D341Med (cell line): ENCODE measurements at regions not wholly inside any gene's neighbourhood (a gene's known extent, or its start where the extent isn't known, plus 50 kb on each side); places are given as distances from the start of the nearest gene placed in this dataset.

Source experiments
- DNase-seq: peaks from one replicate; pipeline ENCODE4 v3.0.0; 2012; ENCODE audit warnings: low spot score

- DNase-seq, result no peak
These were observed 283.2 kb upstream of the STT3B start for GRCh38 chr3:31249545-31249944.

- no peak for DNase-seq
These were observed 282.5 kb upstream of the STT3B start for GRCh38 chr3:31250116-31250777.

DNA sequence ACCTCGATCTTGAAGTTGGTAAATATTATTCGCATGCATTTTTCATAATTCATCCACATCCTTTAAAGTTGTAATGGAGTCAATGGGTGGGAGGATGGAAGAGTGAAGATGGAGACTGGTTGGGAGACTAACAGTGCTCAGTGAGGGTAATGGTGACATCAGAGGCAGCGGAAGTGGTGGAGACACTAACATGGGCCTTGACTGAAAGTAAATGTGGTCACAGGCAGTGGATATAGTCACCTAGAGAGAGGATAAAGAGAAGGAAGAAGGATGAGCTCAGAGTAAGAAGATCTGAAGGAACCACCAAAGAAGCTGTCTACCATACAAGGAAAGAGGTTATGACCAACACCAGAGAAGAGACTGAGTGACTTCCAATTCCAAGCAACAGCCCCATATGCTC lies 281.6 kb upstream of the STT3B start:
- no peak for DNase-seq

DNA sequence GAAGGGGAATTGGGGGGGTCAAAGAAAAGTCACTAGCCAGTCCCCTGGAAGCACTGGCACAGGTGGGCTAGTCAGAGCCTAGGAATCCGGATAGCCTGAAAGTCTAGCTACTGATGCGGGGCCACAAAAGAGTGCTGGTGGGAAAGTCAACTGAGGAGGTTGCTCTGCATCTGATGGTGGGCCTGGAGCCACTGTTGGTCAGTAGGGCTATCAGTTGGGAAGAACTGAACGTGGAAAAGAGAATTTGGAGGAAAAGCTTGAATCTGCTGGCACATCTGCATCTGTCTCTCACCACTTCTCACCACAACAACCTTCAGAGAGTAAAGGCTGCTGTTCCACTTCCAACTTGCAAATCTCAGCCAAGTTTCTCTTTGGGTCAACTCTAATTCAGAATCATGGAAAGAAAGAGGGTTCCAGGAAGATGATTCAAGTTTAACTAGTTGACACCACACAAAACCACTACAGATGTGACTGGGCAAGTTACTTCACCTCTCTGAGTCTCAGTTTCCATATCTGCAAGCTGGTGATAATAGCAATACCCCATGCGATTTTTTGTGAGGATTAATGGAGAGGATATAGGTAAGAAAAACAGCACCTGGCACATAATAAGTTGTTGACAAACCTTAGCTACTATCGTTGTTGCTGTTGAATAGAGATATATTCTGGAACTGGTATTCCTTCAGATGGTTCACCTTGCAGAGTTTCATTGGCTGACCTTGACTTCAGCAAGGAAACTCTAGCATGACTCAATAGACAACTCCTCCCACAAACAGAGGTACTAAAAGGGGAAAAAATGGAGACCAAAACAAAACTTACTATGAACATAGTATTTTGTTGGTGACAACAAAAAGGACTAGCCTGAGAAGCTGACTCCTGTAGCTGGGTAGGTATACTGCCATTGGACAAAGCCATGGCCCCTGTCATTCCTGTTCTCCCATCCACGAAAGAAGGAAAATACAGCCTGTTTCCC lies 280.2 kb upstream of the STT3B start:
- DNase-seq, result no peak

DNA sequence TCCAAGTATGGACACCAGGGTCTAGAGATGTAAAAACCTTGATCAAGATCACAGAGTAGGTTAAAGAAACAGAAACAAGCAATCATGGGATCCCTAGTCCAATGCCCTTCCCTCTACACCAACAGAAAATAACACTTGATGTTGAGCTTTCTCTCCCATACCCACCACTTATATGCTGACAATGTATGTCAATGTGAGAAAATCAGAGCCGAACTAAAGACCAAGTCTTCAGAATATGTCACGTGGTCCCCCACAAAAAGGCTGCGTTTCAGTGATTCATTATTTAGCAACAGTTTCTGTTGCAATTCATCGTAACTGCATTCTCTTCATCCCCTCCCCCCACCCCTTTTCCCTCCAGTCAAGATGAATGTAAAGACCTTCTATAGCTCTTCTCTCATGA lies 278.9 kb upstream of the STT3B start:
- no peak for DNase-seq

DNA sequence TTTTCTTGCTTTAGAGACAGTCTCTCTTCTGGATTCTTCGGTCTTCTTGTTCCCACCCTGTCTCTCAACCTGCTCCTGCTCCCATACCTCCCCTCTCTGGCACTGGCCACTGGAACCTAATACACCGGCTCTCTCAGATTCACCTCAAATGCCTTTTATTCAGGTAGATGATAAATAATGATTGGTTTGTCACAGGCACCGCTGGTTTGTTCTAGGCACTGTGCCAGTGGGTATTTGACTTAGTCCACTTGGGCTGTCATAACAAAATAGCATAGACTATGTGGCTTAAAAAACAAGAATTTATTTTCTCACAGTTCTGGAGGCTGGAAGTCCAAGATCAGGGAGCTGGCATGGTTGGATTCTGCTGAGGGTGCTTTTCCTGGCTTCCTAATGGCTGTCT lies 278.2 kb upstream of the STT3B start:
- DNase-seq, result no peak

DNA sequence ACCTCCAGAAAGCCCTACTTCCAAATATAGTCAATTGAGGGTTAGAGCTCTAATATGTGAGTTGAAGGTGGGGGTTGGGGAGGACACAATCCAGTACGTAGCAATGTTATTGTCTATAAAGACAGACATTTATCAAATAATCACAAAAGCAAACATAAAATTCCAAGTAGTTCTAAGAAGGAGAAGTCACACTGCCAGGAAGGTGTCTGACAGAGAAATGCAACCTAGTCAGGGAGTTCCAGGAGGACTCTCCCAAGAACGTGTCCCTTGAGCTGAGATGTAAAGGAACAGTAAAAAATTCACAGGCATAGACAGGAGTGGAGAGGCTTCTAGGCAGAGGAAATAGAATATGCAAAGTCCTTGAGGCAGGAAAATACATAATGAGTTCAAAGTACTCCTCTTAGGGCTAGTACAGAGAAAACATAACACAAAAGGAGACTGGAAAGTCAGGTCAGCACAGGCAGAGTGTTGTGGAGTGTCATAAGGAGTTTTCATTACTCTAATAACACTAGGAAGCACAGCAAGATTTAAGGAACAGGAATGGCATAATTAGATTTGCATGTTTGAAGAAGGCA lies 277.6 kb upstream of the STT3B start:
- DNase-seq, result no peak

DNA sequence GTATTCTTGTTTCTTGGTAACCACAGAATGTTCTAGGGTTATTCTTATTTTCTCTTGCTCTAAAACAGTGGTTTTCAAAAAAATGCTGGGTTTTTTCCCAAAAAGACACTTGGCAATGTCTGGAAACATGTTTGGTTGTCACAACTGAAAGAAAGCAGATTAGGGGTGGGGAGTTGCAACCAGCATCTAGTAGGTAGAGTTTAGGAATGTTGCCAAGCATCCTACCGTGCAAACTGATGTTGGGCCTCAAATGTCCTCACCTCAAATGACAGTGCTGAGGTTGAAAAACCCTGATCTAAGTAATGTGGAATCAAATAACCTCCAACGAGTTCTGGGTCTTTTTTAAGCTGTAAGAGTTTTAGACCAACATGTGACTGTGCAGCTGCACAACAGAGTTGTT lies 270.5 kb upstream of the STT3B start:
- DNase-seq, result no peak

DNA sequence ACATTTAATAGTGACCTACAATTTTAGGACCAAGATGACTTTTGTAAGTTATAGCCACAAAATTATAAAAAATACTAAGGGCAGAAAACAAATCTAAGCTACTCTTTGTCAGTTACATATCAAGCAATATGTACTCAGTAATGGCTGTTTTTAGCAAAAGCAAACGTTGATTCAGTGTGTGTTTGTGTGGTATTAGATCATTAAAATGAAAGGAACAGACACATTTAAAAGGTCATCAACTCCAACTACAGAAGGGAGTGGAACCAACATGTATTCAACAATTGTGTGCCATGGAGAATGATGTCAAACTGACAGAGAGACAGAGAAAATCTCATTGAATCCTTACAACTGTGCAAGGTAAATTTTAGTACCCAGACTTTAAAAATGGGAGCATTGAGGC lies 268.8 kb upstream of the STT3B start:
- no peak for DNase-seq

DNA sequence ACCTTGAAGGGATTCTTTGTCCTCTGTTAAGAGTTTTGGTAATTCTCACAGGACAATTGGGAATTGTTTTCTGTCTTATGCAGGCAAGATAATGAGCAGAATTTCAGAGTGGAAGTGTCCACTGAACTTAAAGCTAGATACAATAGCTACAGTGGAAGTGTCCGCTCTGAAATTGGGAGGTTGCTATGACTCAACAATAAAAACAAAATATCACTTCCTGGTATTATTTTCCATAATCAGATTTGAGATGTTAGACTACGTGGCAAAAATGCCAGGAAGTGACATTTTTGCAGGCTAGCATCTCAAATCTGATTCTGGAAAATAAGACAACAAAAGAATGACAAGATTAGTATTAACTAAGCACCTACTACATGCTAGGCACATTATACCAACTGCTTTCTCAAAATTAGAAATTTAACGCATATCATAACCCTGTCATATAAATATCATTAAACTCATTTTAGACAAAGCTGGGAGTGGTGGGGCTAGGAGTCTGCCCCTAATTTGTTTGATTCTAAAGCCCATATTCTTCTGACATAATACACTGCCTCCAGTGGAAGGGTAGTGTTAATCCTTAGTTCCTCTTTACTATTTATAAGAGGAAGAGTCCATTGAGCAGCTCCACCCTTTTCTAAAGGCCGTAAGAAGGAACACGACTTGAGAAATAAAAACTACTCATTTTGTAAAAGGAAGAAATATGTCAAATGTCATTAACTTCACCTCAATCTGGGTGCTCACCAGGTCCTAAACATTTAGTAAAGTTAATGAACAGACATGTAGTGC lies 266.9 kb upstream of the STT3B start:
- DNase-seq, result no peak

DNA sequence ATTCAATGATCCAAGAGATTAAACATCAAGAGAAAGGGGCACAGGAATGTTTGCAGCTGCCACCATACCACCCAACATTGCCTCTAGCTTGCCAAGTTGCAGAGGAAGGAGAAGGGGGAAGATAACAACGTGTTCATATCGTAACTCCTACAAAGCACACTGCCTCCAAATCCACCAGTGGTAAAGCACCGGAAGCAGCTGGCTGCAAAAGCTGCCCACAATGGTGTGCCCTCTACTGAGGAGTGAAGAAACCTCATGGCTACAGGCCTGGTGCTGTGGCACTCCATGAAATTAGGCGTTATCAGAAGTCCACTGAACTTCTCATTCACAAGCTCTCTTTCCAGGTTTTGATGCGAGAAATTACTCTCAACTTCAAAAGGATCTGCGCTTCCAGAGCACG lies 263.9 kb upstream of the STT3B start:
- DNase-seq, result no peak

- DNase-seq, result no peak
These were observed 262.7 kb upstream of the STT3B start for GRCh38 chr3:31270010-31270409.

DNA sequence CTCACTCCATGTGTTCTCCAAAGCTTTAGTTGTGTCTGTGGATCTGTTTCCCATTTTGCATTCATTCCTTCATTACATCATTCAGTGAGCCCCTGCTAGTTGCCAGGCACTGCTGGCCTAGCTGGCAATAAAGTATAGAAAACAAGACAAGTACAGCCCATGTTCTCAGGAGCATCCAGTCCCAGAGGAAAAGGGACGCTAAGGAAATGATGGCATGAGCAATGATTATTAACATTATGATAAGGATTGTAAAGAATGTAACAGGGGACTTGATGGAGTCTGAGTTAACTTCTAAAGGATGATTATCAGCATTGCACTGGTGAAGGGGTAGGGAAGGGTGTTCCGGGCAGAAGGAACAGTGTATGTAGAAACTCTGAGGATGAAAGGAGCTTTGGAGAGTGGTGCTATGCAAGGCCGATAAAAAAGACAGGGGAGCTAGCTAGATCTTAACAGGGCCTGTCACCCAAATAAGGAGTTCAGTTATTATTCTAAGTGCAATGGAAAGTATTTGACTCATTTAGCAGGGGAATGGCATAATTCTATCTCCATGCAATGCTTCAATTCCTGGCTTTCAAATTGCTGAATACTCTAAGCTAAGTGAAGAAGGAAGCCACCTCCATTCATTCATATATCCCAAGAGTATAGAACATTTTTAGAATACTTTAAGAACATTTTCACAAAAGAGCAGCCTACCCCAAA lies 258.2 kb upstream of the STT3B start:
- DNase-seq, result no peak

GRCh38 chr3:31275038-31275572 lies 257.6 kb upstream of the STT3B start:
- DNase-seq, result no peak

- DNase-seq, result no peak
These were observed 257.1 kb upstream of the STT3B start for GRCh38 chr3:31275583-31275982.

- DNase-seq, result no peak
These were observed 255.1 kb upstream of the STT3B start for GRCh38 chr3:31277582-31277981.

DNA sequence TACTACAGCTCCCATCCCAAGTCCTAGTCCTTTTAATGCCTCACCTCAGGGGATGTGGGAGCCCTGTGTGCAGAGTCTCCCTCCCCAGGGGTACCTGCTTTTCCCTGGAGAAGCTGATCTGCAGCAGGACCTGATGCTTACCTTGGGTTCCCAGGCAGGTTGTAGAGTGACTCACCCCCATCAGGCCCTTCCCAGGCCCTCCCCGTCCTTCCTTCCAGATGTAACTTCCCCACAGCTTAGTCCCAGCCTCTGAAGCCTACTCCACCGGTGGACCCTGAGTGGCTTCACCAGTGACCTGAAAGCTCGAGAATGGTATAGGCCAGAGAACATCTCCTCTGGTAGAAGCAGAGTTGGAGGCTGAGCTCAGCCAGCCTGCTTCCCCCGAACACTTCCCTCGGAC lies 254.2 kb upstream of the STT3B start:
- DNase-seq, result no peak

DNA sequence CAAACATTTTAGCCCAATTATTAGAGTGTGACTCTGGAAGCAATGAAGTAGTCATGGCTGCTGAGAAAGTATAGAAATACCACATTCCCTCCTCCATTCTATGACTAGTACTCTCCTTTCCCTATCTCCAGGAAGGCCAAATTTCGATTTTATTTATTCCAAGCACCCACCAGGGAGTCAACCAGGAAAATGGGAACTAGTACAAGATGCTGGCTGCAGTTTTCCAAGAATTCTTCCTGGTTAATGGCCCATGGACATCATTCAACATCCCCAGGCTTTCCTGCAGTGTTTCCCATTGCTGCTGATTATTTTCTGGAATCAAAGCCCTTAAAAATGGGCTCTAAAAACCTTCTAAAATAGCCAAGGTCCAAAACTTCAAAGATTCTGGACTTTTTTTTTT lies 247.9 kb upstream of the STT3B start:
- DNase-seq, result no peak

GRCh38 chr3:31285833-31286486 lies 246.8 kb upstream of the STT3B start:
- no peak for DNase-seq

- DNase-seq, result no peak
These were observed 244.5 kb upstream of the STT3B start for GRCh38 chr3:31288224-31288623.

DNA sequence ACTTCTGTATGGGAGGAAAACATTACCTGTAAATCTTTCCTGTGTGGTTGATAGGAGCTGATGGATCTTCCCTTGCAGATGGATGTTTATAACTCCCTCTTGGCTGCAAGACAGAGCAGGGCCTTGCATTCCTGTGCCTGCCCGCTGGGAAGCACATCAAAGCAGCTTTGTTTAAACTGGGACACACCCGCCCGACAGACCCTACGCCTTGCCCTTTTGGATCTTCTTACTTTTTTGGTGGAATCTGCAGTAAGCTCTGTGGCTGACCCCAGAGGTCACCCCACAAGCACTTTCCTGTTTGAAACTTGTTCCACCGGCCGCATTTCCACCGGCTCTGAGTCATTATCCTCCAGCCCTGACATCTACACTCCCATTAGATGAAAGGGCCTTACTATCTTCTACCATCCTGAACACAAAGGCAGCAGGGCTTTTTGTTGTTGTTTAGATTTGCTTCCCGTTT lies 244.1 kb upstream of the STT3B start:
- no peak for DNase-seq
